ENCODE measurements at regions not wholly inside any gene's neighbourhood (a gene's known extent, or its start where the extent isn't known, plus 50 kb on each side); places are given as distances from the start of the nearest gene placed in this dataset.
A peak's percentile ranks its signal among the peaks of the same experiment; 100 is the strongest.
"Not testable (repeated sequence)": the region's sequence is repeated elsewhere in the genome, so short reads cannot be mapped to it uniquely, and the experiment has no call there.

GRCh38 chr2:133865141-133865540 lies 296.9 kb upstream of the NCKAP5 start:
- no peak for DNase-seq
- CTCF ChIA-PET, result interaction anchor here (1.1 kb wide), 1 partner anchor 21 kb away, joined by 4 read pairs; no protein-coding TSS in a partner anchor
- Mint-ChIP-seq H3K4me3 (no peak overlapping the region), H3K9me3 (peaks cover 2% of the 10 kb centered on the region), H3K4me1 (ENCODE audit: low read depth) (no peaks in the 10 kb centered on the region), H3K36me3 (ENCODE audit: low read depth) (no peaks in the 10 kb centered on the region), H3K27me3 (ENCODE audit: low read depth) (peaks cover 20% of the 10 kb centered on the region), H3K27ac (no peak overlapping the region)
- intact Hi-C loops (cut with micrococcal nuclease), result no loop called here

GRCh38 chr2:133867166-133867565 lies 298.9 kb upstream of the NCKAP5 start:
- Mint-ChIP-seq H3K27ac (no peak overlapping the region), H3K9me3 (peaks cover 2% of the 10 kb centered on the region), H3K4me3 (no peak overlapping the region), H3K27me3 (ENCODE audit: low read depth) (peaks cover 20% of the 10 kb centered on the region), H3K4me1 (ENCODE audit: low read depth) (no peaks in the 10 kb centered on the region), H3K36me3 (ENCODE audit: low read depth) (no peaks in the 10 kb centered on the region)
- DNase-seq, result no peak
- CTCF ChIA-PET, result no interaction called here
- intact Hi-C loops (cut with micrococcal nuclease), result no loop called here

GRCh38 chr2:133871545-133872209 lies 303.4 kb upstream of the NCKAP5 start:
- Mint-ChIP-seq H3K4me3 (no peak overlapping the region), H3K36me3 (ENCODE audit: low read depth) (no peaks in the 10 kb centered on the region), H3K4me1 (ENCODE audit: low read depth) (no peaks in the 10 kb centered on the region), H3K27ac (no peak overlapping the region), H3K27me3 (ENCODE audit: low read depth) (peaks cover 8% of the 10 kb centered on the region), H3K9me3 (peaks cover 2% of the 10 kb centered on the region)
- CTCF ChIA-PET, result no interaction called here
- DNase-seq, result no peak
- intact Hi-C loops (cut with micrococcal nuclease), result no loop called here

DNA sequence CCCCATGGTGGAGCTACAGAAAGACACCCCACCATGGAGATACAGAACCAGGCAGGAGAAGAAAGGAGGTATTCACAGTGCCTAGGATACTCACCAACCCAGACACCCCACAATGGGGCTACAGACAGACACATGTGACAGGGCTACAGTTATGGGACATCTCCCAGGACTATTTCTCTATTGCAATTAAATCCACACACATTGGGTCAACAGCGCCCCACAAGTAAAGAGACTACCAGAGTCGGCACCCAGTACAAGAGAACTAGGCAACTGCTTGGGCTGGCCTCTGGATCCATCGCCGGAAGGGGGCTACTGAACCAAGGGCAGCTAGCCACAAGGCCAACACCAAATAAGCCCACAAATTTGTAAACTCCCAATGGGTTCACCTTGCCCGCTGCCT lies 310.1 kb upstream of the NCKAP5 start:
- Mint-ChIP-seq H3K27ac (no peak overlapping the region), H3K27me3 (ENCODE audit: low read depth) (peaks cover 13% of the 10 kb centered on the region), H3K4me3 (no peak overlapping the region), H3K9me3 (no peaks in the 10 kb centered on the region), H3K36me3 (ENCODE audit: low read depth) (no peaks in the 10 kb centered on the region), H3K4me1 (ENCODE audit: low read depth) (no peaks in the 10 kb centered on the region)
- no peak for DNase-seq
- CTCF ChIA-PET, result interaction anchor here (0.6 kb wide), 1 partner anchor 122 kb away, joined by 3 read pairs; no protein-coding TSS in a partner anchor
- intact Hi-C loops (cut with micrococcal nuclease), result no loop called here

GRCh38 chr2:133879703-133880102 lies 311.4 kb upstream of the NCKAP5 start:
- Mint-ChIP-seq H3K27ac (no peak overlapping the region), H3K4me1 (ENCODE audit: low read depth) (no peaks in the 10 kb centered on the region), H3K4me3 (no peak overlapping the region), H3K36me3 (ENCODE audit: low read depth) (no peaks in the 10 kb centered on the region), H3K9me3 (no peaks in the 10 kb centered on the region), H3K27me3 (ENCODE audit: low read depth) (peaks cover 13% of the 10 kb centered on the region)
- DNase-seq, result no peak
- intact Hi-C loops (cut with micrococcal nuclease), result loop anchor here (10.0 kb wide), 1 partner anchor 1015 kb away; no protein-coding TSS in a partner anchor
- CTCF ChIA-PET, result interaction anchor here (1.2 to 2.0 kb wide), 2 partner anchors 97 to 571 kb away, joined by 4 read pairs; no protein-coding TSS in a partner anchor

GRCh38 chr2:133882159-133882558 lies 313.9 kb upstream of the NCKAP5 start:
- CTCF ChIA-PET, result not testable (repeated sequence)

DNA sequence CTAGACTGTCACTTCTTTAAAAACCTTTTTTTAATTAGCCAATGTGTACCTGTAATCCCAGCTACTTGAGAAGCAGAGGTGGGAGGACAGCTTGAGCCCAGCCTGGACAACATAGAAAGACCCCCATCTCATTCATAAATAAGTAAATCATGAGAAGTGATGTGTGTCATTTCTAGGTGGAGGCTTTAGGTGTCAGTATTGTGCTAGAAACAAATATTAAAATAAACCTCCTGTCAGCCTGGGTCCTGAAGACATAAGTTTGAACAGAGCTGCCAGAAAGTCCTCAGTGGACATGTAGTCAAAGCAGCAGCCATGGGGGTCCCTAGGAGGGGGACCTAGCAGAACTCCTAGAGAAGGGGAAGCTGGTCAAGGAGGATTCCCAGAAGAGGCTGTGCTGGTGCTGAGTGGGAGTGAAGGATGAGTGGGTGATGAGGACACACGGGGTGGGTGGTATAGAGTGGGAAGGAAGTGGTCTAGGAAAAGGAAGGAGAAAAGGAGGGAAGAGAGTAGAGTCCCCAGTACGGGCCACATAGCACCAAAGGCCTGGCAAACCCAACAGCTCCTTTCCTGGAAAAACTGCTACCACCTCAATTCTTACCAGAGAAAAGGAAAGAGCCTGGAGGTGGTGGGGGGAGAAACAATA lies 316.6 kb upstream of the NCKAP5 start:
- H3K4me3 Mint-ChIP-seq, result no peak overlapping the region
- CTCF ChIA-PET, result interaction anchor here (1.1 kb wide), 1 partner anchor 233 kb away, joined by 4 read pairs; no protein-coding TSS in a partner anchor
- no peak for DNase-seq

More at GRCh38 chr2:133882159-133882558, 313.9 kb upstream of the NCKAP5 start:
- H3K27me3 Mint-ChIP-seq (ENCODE audit: low read depth), result peaks cover 13% of the 10 kb centered on the region
- not testable (repeated sequence) for H3K9me3 Mint-ChIP-seq; DNase-seq; H3K4me1 Mint-ChIP-seq (ENCODE audit: low read depth); H3K27ac Mint-ChIP-seq; H3K36me3 Mint-ChIP-seq (ENCODE audit: low read depth); H3K4me3 Mint-ChIP-seq
- intact Hi-C loops (cut with micrococcal nuclease), result loop anchor here (10.0 kb wide), 1 partner anchor 1013 kb away; no protein-coding TSS in a partner anchor

GRCh38 chr2:133885847-133886246 lies 317.6 kb upstream of the NCKAP5 start:
- intact Hi-C loops (cut with micrococcal nuclease), result loop anchor here (1.0 to 10.0 kb wide), 5 partner anchors 233 to 1009 kb away; no protein-coding TSS in a partner anchor
- CTCF ChIA-PET, result interaction anchor here (0.5 kb wide), 1 partner anchor 188 kb away, joined by 3 read pairs; no protein-coding TSS in a partner anchor
- H3K27me3 Mint-ChIP-seq (ENCODE audit: low read depth), result peaks cover 10% of the 10 kb centered on the region
- no peak for DNase-seq
- no peak overlapping the region for H3K4me3 Mint-ChIP-seq
- no peaks in the 10 kb centered on the region for H3K36me3 Mint-ChIP-seq (ENCODE audit: low read depth)
- H3K9me3 Mint-ChIP-seq, result no peaks in the 10 kb centered on the region
- no peak overlapping the region for H3K27ac Mint-ChIP-seq
- H3K4me1 Mint-ChIP-seq (ENCODE audit: low read depth), result no peaks in the 10 kb centered on the region

More for the DNA sequence above, 316.6 kb upstream of the NCKAP5 start:
- Mint-ChIP-seq H3K9me3 (no peaks in the 10 kb centered on the region), H3K4me1 (ENCODE audit: low read depth) (no peaks in the 10 kb centered on the region), H3K27ac (no peak overlapping the region), H3K36me3 (ENCODE audit: low read depth) (no peaks in the 10 kb centered on the region), H3K27me3 (ENCODE audit: low read depth) (peaks cover 15% of the 10 kb centered on the region)
- intact Hi-C loops (cut with micrococcal nuclease), result loop anchor here (1.0 to 10.0 kb wide), 3 partner anchors 322 to 1010 kb away; no protein-coding TSS in a partner anchor

- peak; percentile 66 for DNase-seq
- Mint-ChIP-seq H3K4me1 (ENCODE audit: low read depth) (no peaks in the 10 kb centered on the region), H3K9me3 (no peaks in the 10 kb centered on the region), H3K36me3 (ENCODE audit: low read depth) (no peaks in the 10 kb centered on the region), H3K27me3 (ENCODE audit: low read depth) (peaks cover 5% of the 10 kb centered on the region), H3K27ac (no peak overlapping the region), H3K4me3 (no peak overlapping the region)
- intact Hi-C loops (cut with micrococcal nuclease), result loop anchor here (1.0 to 10.0 kb wide), 5 partner anchors 232 to 1008 kb away; no protein-coding TSS in a partner anchor
- CTCF ChIA-PET, result interaction anchor here (0.6 to 1.5 kb wide), 14 partner anchors 11 to 1057 kb away, joined by 3 to 7 read pairs (median 4); partner anchors contain the start of gene MGAT5
Observed at GRCh38 chr2:133886735-133887675, 318.7 kb upstream of the NCKAP5 start.

DNA sequence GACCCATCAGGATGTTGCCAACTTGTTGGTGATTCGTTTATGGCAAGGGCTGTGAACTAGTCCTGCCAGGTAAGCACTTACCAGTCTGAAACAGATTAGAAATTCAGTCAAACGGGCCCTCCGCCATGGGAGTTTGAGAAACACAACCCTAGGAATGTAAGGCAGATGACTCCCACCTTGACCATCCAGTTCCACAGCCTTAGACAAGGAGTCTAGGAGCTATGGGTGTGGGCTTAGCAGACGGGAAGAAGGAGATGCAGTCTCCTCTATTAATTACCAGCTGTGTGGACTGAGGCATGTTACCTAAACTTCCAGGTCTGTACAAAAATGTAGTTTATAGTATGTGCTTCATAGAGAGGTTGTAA lies 319.4 kb upstream of the NCKAP5 start:
- H3K4me3 Mint-ChIP-seq, result no peak overlapping the region
- H3K9me3 Mint-ChIP-seq, result no peaks in the 10 kb centered on the region
- H3K36me3 Mint-ChIP-seq (ENCODE audit: low read depth), result no peaks in the 10 kb centered on the region
- peaks cover 5% of the 10 kb centered on the region for H3K27me3 Mint-ChIP-seq (ENCODE audit: low read depth)
- CTCF ChIA-PET, result interaction anchor here (0.6 to 1.5 kb wide), 5 partner anchors 10 to 564 kb away, joined by 3 to 7 read pairs (median 5); no protein-coding TSS in a partner anchor
- no peak for DNase-seq
- H3K27ac Mint-ChIP-seq, result no peak overlapping the region
- intact Hi-C loops (cut with micrococcal nuclease), result loop anchor here (2.0 to 10.0 kb wide), 4 partner anchors 231 to 1007 kb away; no protein-coding TSS in a partner anchor
- H3K4me1 Mint-ChIP-seq (ENCODE audit: low read depth), result no peaks in the 10 kb centered on the region

DNA sequence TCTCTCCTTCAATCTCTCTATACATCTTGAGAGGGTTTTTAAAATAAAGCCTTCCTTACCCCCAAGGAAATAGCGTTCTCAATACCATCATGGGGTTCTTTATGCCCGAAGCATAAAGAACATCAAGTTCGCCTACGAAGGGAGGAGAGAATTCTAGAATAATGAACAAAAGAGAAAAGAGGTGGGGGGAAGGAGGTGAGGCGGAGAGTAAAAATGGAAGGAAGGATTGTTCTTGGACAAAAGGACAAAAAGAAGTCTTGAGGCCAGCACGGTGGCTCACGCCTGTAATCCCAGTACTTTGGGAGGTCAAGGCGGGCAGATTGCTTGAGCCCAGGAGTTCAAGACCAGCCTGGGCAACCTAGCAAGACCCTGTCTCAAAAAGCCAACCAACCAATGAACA lies 319.8 kb upstream of the NCKAP5 start:
- Mint-ChIP-seq H3K4me3 (no peak overlapping the region), H3K27ac (no peak overlapping the region), H3K4me1 (ENCODE audit: low read depth) (no peaks in the 10 kb centered on the region), H3K36me3 (ENCODE audit: low read depth) (no peaks in the 10 kb centered on the region), H3K9me3 (no peaks in the 10 kb centered on the region), H3K27me3 (ENCODE audit: low read depth) (peaks cover 6% of the 10 kb centered on the region)
- no peak for DNase-seq
- CTCF ChIA-PET, result interaction anchor here (0.6 kb wide), 1 partner anchor 269 kb away, joined by 3 read pairs; no protein-coding TSS in a partner anchor
- intact Hi-C loops (cut with micrococcal nuclease), result loop anchor here (5.0 to 10.0 kb wide), 2 partner anchors 319 to 1007 kb away; no protein-coding TSS in a partner anchor

Measured in activated naive CD4-positive, alpha-beta T cell treated with anti-CD3 and anti-CD28 coated beads for 36 hours (primary cell).